Uterus (tissue), 3 donors: ENCODE measurements at regions not wholly inside any gene's neighbourhood (a gene's known extent, or its start where the extent isn't known, plus 50 kb on each side); places are given as distances from the start of the nearest gene placed in this dataset.

Experiments used
- DNase-seq, 2 donors: peaks; one replicate each; pipeline ENCODE4 v3.0.0-alpha.2; 2019 to 2020
- H3K27ac ChIP-seq, 2 donors: fragments of 200-600 bp; sonication (generic); 1 replicate in 1 of 2; 2 replicates in 1 of 2; pipeline ENCODE4 v1.5.1; 2016 to 2018
- H3K27me3 ChIP-seq, 2 donors: fragments of 200-600 bp; sonication (generic); one replicate each; pipeline ENCODE4 v1.5.1; 2018 to 2019; ENCODE audit warnings: control low read depth in 1 of 2
- H3K36me3 ChIP-seq, 2 donors: fragments of 200-600 bp; sonication (generic); one replicate each; pipeline ENCODE4 v1.5.1; 2019; ENCODE audit warnings: control low read depth in 1 of 2
- H3K4me1 ChIP-seq, 2 donors: fragments of 200-600 bp; sonication (generic); one replicate each; pipeline ENCODE4 v1.5.1; 2018 to 2019; ENCODE audit warnings: control low read depth in 1 of 2
- H3K4me3 ChIP-seq, 2 donors: fragments of 200-600 bp; sonication (generic); 1 replicate in 1 of 2; 2 replicates in 1 of 2; pipeline ENCODE4 v1.5.1; 2018 to 2019; ENCODE audit warnings: mild to moderate bottlenecking in 1 of 2
- H3K9me3 ChIP-seq, 2 donors: fragments of 200-600 bp; sonication (generic); one replicate each; pipeline ENCODE4 v1.5.1; 2019; ENCODE audit warnings: control low read depth in 1 of 2
- CTCF ChIP-seq, 4 experiments: fragments of 200-600 bp in 2 of 4; fragments of 450-650 bp in 2 of 4; sonication (generic) in 2 of 4; IDR thresholded peaks; one replicate each; pipeline ENCODE4 v1.5.1; 2016 to 2019; ENCODE audit warnings: antibody characterized with exemption in 4 of 4, mild to moderate bottlenecking in 2 of 4, moderate library complexity in 1 of 4
- POLR2A ChIP-seq, 2 donors: fragments of 450-650 bp; IDR thresholded peaks; one replicate each; pipeline ENCODE4 v1.6.1; 2016; ENCODE audit warnings: antibody characterized with exemption in 2 of 2, mild to moderate bottlenecking in 1 of 2, moderate library complexity in 1 of 2
- intact Hi-C: fragments of 100-400 bp; cut with DNase I; formaldehyde crosslinking; loops from one replicate; pipeline ENCODE4 v1.15.1; 2023; ENCODE audit warnings: low total_unique reads
- donor health status: DM: yes; HTN: yes; CAD: no.

- intact Hi-C loops, result no loop called here
- no peak for DNase-seq
- Histone ChIP-seq H3K4me3 (no peak overlapping the region), H3K36me3 (no peaks in the 10 kb centered on the region), H3K4me1 (no peaks in the 10 kb centered on the region), H3K9me3 (no peaks in the 10 kb centered on the region), H3K27ac (no peak overlapping the region), H3K27me3 (no peaks in the 10 kb centered on the region)
- TF ChIP-seq CTCF (IDR thresholded peaks at IDR 0.05), result no peak
- TF ChIP-seq POLR2A (IDR thresholded peaks at IDR 0.05), result no peak
Observed at GRCh38 chr15:87767516-87767915, 489.0 kb downstream of the NTRK3 start.

- no peaks in the 10 kb centered on the region for H3K27me3 ChIP-seq
- H3K4me1 ChIP-seq, result no peaks in the 10 kb centered on the region
- H3K9me3 ChIP-seq, result no peaks in the 10 kb centered on the region
- no peak for DNase-seq
- H3K4me3 ChIP-seq, result no peak overlapping the region
- H3K27ac ChIP-seq, result no peak overlapping the region
- intact Hi-C loops, result no loop called here
- H3K36me3 ChIP-seq, result no peaks in the 10 kb centered on the region
- no peak for TF ChIP-seq POLR2A (IDR thresholded peaks at IDR 0.05)
Observed at GRCh38 chr15:87764461-87765240, 491.9 kb downstream of the NTRK3 start.

DNA sequence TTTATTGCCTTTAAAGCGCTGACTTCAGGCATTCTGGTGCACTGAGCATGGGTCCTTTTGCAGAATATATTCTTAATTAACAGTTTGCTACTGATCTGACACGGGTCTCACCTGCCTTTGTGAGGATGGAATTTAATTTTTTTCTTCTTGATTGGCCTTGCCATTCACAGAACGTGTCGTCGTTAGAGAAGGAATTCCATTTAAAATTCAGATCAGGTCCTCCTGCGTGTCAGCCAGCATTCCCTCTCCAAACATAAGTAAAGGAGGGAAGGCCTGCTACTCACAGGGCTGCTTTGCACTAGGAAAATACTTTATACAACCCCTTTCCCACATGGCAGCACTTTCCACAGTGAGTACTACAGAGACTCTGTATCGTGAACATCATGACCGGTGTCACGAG is 492.7 kb downstream of the NTRK3 start:
- no peak for DNase-seq
- intact Hi-C loops, result no loop called here
- no peak for TF ChIP-seq CTCF (IDR thresholded peaks at IDR 0.05)
- TF ChIP-seq POLR2A (IDR thresholded peaks at IDR 0.05), result no peak
- Histone ChIP-seq H3K4me3 (no peak overlapping the region), H3K9me3 (no peaks in the 10 kb centered on the region), H3K27me3 (no peaks in the 10 kb centered on the region), H3K36me3 (no peaks in the 10 kb centered on the region), H3K27ac (no peak overlapping the region), H3K4me1 (no peaks in the 10 kb centered on the region)

DNA sequence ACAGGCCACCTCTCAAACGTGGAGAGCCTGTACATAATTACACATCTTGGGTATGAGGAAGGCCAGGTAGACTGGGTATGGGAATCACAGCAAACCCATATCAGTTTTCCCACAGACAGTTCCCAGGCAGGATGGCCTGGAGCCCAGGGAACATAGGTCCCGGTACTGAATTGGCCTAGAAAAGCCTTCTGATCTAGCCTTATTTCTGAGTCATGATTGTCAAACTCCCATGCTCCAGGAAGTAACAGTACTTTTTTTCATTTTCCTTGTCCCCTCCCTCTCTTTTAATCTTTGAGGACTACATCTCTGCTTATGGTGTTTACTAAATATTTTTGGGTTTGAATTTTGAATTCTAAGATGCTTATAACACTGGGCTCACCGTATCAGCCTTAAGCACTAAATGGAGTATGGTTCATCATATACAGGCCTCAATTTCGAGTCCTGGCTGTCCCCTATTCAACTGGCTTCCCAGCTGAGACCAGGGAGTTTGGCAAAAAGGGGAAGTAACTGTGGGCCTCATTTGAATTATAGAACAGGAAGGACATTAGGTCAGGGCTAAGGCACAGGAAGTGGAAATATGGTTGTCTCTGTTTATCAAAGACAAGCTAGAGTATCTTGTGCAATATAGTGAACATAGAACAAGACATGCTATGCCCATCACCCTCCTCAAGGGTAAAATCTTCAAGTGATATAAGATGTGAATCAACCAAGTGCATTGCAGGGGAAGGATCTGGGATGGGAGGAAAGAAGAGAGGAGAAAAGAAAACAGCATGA is 494.6 kb downstream of the NTRK3 start:
- H3K4me1 ChIP-seq, result no peaks in the 10 kb centered on the region
- H3K27ac ChIP-seq, result no peak overlapping the region
- H3K4me3 ChIP-seq, result no peak overlapping the region
- H3K27me3 ChIP-seq, result no peaks in the 10 kb centered on the region
- intact Hi-C loops, result no loop called here
- H3K36me3 ChIP-seq, result no peaks in the 10 kb centered on the region
- no peak for DNase-seq
- TF ChIP-seq CTCF (IDR thresholded peaks at IDR 0.05) (no peak), POLR2A (IDR thresholded peaks at IDR 0.05) (no peak)
- H3K9me3 ChIP-seq, result no peaks in the 10 kb centered on the region

DNA sequence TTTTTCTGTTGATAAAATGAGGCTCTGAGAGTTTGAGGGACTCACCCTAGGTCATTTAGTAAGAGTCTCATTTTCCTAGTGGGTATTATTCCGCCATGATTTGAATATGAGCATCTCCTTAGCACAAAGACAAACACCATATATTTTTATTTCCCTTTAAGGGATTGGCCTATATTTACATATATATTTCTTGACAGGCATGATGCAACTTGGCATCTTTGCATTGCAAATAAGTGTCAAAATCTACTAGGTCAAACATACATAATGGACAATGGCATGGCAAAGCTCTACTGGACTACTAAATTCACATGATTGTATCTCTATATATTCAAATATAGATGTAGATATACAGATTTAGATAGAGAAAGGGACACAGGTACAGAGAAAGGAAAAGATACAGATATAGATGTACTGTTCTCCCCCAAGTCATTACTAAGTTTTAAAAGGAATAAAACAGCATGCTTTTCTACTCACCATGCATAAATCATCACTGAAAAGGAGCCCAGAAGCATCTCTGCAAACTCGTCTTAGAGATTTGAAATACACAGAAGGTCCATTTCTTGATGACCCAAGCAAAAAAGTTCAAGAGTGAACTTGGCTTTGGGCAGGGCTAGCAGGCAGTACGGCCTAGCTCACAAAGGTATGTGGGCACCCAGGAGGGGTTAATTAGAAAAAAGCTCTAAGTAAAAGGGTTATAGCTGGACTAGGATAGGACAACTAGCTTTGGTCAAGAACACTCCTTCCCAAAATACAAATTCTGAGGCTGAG is 495.8 kb downstream of the NTRK3 start:
- intact Hi-C loops, result no loop called here
- no peaks in the 10 kb centered on the region for H3K36me3 ChIP-seq
- DNase-seq, result no peak
- no peaks in the 10 kb centered on the region for H3K27me3 ChIP-seq
- H3K9me3 ChIP-seq, result no peaks in the 10 kb centered on the region
- H3K4me3 ChIP-seq, result no peak overlapping the region
- no peaks in the 10 kb centered on the region for H3K4me1 ChIP-seq
- TF ChIP-seq POLR2A (IDR thresholded peaks at IDR 0.05) (no peak), CTCF (IDR thresholded peaks at IDR 0.05) (no peak)
- no peak overlapping the region for H3K27ac ChIP-seq
